OCI-LY1 (cell line): ENCODE measurements at regions not wholly inside any gene's neighbourhood (a gene's known extent, or its start where the extent isn't known, plus 50 kb on each side); places are given as distances from the start of the nearest gene placed in this dataset.

ENCODE experiments used
- H2AFZ ChIP-seq: fragments of 200-600 bp; sonication (generic), shearing (Covaris generic); 2 replicates; pipeline ENCODE4 v1.6.0; 2014; ENCODE audit warnings: antibody characterized with exemption, mild to moderate bottlenecking, low read length
- H3F3A ChIP-seq: fragments of 200-600 bp; sonication (generic), shearing (Covaris generic); 2 replicates; pipeline ENCODE4 v1.6.0; 2014; ENCODE audit warnings: mild to moderate bottlenecking, antibody characterized with exemption, low read length, moderate library complexity; ENCODE audit not compliant: insufficient read depth
- H3K27ac ChIP-seq: fragments of 200-600 bp; sonication (generic); 2 replicates; pipeline ENCODE4 v1.5.1; 2014; ENCODE audit warnings: low read length, mixed run types, mild to moderate bottlenecking, low read depth; ENCODE audit not compliant: poor library complexity, severe bottlenecking
- H3K27me3 ChIP-seq: fragments of 200-600 bp; sonication (generic); 2 replicates; pipeline ENCODE4 v1.6.0; 2014; ENCODE audit warnings: antibody characterized with exemption, mild to moderate bottlenecking, low read length, moderate library complexity; ENCODE audit not compliant: insufficient read depth
- H3K36me3 ChIP-seq: fragments of 200-600 bp; sonication (generic); 2 replicates; pipeline ENCODE4 v1.6.1; 2014; ENCODE audit warnings: mild to moderate bottlenecking, antibody characterized with exemption, low read length, moderate library complexity, mixed read lengths; ENCODE audit not compliant: insufficient read depth
- H3K4me1 ChIP-seq: fragments of 200-600 bp; sonication (generic); 2 replicates; pipeline ENCODE4 v1.5.1; 2014; ENCODE audit warnings: mild to moderate bottlenecking, low read length, moderate library complexity; ENCODE audit not compliant: insufficient read depth, severe bottlenecking
- H3K4me2 ChIP-seq: fragments of 200-600 bp; sonication (generic), shearing (Covaris generic); 2 replicates; pipeline ENCODE4 v1.6.1; 2014; ENCODE audit warnings: low read length
- H3K4me3 ChIP-seq: fragments of 200-600 bp; sonication (generic); 2 replicates; pipeline ENCODE4 v1.5.1; 2014; ENCODE audit warnings: low read length, low read depth, mild to moderate bottlenecking, mixed read lengths; ENCODE audit not compliant: poor library complexity, severe bottlenecking
- H3K79me2 ChIP-seq: fragments of 200-600 bp; shearing (Covaris generic); 2 replicates; pipeline ENCODE4 v1.6.1; 2016; ENCODE audit warnings: mixed run types, low read length, mixed read lengths; ENCODE audit not compliant: insufficient read depth
- H3K9ac ChIP-seq: fragments of 200-600 bp; sonication (generic), shearing (Covaris generic); 2 replicates; pipeline ENCODE4 v1.6.1; 2014; ENCODE audit warnings: mild to moderate bottlenecking, low read length, mixed read lengths
- H3K9me2 ChIP-seq: fragments of 200-600 bp; sonication (generic), shearing (Covaris generic); 2 replicates; pipeline ENCODE4 v1.6.1; 2014; ENCODE audit warnings: low read depth, mild to moderate bottlenecking, low read length, mixed read lengths
- H3K9me3 ChIP-seq: fragments of 200-600 bp; shearing (Covaris generic); 2 replicates; pipeline ENCODE4 v1.6.1; 2014; ENCODE audit warnings: low read length, mixed read lengths
- H4K20me1 ChIP-seq: fragments of 200-600 bp; sonication (generic), shearing (Covaris generic); 2 replicates; pipeline ENCODE4 v1.6.0; 2016; ENCODE audit warnings: mild to moderate bottlenecking, low read length; ENCODE audit not compliant: insufficient read depth
- CTCF ChIP-seq: fragments of 200-600 bp; sonication (generic), shearing (Covaris generic); IDR thresholded peaks from 2 replicates; pipeline ENCODE4 v1.5.1; 2017; ENCODE audit warnings: mild to moderate bottlenecking, antibody characterized with exemption, low read length, moderate library complexity, mixed read lengths
- EZH2 ChIP-seq: fragments of 200-600 bp; sonication (generic), shearing (Covaris generic); IDR thresholded peaks from 2 replicates; pipeline ENCODE4 v1.8.0; 2017; ENCODE audit warnings: borderline replicate concordance, mixed run types, mild to moderate bottlenecking, antibody characterized with exemption, low read length, moderate library complexity, mixed read lengths

DNA sequence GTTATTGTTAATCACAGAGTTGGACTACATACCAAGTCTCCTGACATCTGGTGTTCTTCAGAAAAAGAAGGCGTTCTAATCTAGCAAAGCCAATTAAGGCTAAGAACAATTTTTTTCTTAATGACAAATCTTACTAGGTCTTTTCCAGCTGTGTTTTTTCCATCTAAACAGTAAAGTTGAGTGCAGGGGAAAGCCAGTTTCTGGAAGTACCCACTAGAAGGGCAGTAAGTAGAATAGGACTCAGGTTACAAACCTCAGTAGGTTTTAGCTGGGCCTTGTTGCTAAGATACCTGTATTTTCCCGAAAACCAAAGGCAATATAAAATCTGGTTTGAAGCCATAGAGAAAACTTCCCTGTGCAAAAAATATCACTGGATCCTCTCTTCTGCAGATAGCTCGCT lies 351.9 kb downstream of the ETS1 start:
- no peaks in the 10 kb centered on the region for H3K36me3 ChIP-seq
- no peaks in the 10 kb centered on the region for H3K79me2 ChIP-seq
- no peak overlapping the region for H3K9ac ChIP-seq
- H4K20me1 ChIP-seq, result no peaks in the 10 kb centered on the region
- TF ChIP-seq CTCF (no peak), EZH2 (no peak)
- no peaks in the 10 kb centered on the region for H3K9me3 ChIP-seq
- H3K4me2 ChIP-seq, result no peak overlapping the region
- no peaks in the 10 kb centered on the region for H3K27me3 ChIP-seq
- H3K4me3 ChIP-seq, result no peak overlapping the region
- H3K27ac ChIP-seq, result no peak overlapping the region
- H3K4me1 ChIP-seq, result no peaks in the 10 kb centered on the region
- no peak overlapping the region for H2AFZ ChIP-seq
- no peaks in the 10 kb centered on the region for H3F3A ChIP-seq
- no peaks in the 10 kb centered on the region for H3K9me2 ChIP-seq

- Histone ChIP-seq H3K9me3 (no peaks in the 10 kb centered on the region), H3K4me1 (no peaks in the 10 kb centered on the region), H3K36me3 (no peaks in the 10 kb centered on the region), H2AFZ (no peak overlapping the region), H3K9ac (no peak overlapping the region), H3K4me2 (no peak overlapping the region), H3K27ac (no peak overlapping the region), H3K79me2 (no peaks in the 10 kb centered on the region), H3K27me3 (no peaks in the 10 kb centered on the region), H4K20me1 (no peaks in the 10 kb centered on the region), H3K4me3 (no peak overlapping the region), H3F3A (no peaks in the 10 kb centered on the region), H3K9me2 (no peaks in the 10 kb centered on the region)
- no peak for TF ChIP-seq EZH2
Observed at GRCh38 chr11:128234143-128234542, 353.2 kb downstream of the ETS1 start.

DNA sequence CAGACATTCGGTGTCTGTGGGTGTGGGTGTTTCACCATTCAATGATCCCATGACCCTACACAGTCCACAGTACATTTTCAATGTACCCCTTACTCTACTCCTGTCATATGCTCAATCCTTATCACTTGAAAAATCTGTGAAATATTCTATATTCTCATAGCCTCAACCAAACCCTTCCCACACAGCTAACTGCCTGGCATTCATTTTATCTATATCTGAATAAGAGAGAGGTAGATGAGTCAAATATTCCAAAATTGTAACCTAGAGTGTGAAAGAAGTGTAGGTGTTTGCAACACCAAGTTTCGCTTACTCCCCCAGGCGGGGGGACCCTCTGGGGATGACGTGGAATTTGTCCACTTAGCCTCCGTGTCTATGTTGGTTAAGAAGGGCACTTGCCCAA lies 354.8 kb downstream of the ETS1 start:
- Histone ChIP-seq H3K9me3 (no peaks in the 10 kb centered on the region), H3K27ac (no peak overlapping the region), H3K9me2 (no peaks in the 10 kb centered on the region), H3K4me3 (no peak overlapping the region), H3K9ac (no peak overlapping the region), H3K36me3 (no peaks in the 10 kb centered on the region), H4K20me1 (no peaks in the 10 kb centered on the region), H2AFZ (no peak overlapping the region), H3K27me3 (no peaks in the 10 kb centered on the region), H3K4me2 (no peak overlapping the region), H3K79me2 (no peaks in the 10 kb centered on the region), H3F3A (no peaks in the 10 kb centered on the region), H3K4me1 (no peaks in the 10 kb centered on the region)
- no peak for TF ChIP-seq EZH2
- TF ChIP-seq CTCF, result no peak

DNA sequence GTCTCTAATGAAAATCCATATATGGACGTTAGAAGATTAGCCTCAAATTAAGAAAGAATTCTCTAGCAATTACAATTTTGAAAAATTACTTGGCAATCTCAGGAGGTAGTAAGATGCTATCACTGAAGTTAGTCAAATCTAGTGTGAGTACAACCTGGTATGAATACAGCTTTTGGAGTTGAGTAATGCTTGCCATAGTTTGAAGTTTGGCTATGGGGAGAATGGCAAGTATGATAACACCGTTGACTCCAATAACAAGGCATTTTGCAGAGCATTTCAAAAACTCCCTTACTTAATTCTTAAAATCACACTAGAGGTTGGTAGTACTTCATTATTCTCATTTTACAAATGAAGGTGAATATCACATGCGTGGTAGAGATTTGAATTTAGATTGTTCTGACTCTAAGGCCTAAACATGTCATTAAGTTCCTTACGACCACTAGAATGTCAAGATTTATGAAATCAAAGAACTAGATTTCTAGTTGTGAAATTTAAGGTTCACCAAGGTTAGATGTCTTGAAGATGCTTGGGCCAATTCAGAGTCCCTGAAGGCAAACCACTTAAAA lies 355.4 kb downstream of the ETS1 start:
- H4K20me1 ChIP-seq, result no peaks in the 10 kb centered on the region
- no peaks in the 10 kb centered on the region for H3K9me3 ChIP-seq
- no peaks in the 10 kb centered on the region for H3K79me2 ChIP-seq
- H3K9me2 ChIP-seq, result no peaks in the 10 kb centered on the region
- H3K4me2 ChIP-seq, result no peak overlapping the region
- H3K27me3 ChIP-seq, result no peaks in the 10 kb centered on the region
- no peak overlapping the region for H3K9ac ChIP-seq
- no peak overlapping the region for H3K4me3 ChIP-seq
- TF ChIP-seq CTCF, result no peak
- no peak for TF ChIP-seq EZH2
- H3K4me1 ChIP-seq, result no peaks in the 10 kb centered on the region
- H3K27ac ChIP-seq, result no peak overlapping the region
- H2AFZ ChIP-seq, result no peak overlapping the region
- H3K36me3 ChIP-seq, result no peaks in the 10 kb centered on the region
- H3F3A ChIP-seq, result no peaks in the 10 kb centered on the region
